ENCODE measurements at regions not wholly inside any gene's neighbourhood (a gene's known extent, or its start where the extent isn't known, plus 50 kb on each side); places are given as distances from the start of the nearest gene placed in this dataset.

DNA sequence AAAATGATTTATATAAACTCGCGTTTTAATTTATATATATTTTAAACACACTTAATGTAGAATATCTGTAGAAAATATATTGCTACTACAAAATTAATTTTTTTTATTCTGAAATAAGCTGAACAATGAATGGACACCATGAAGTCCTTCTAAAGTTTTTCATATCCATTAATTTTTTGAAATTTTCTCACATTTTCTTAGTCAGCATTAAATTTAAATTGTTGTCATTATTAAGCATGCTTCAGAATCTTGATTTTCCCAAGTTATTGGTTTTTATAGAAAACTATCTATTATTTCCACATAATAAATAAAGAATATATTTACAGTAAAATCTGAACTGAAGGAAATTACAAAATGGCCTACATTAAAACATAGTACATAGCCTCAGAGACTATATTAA is 1314.9 kb upstream of the CDH6 start:
- no peaks in the 10 kb centered on the region for H3K36me3 ChIP-seq
- H3K4me1 ChIP-seq, result no peaks in the 10 kb centered on the region
- no peaks in the 10 kb centered on the region for H3K27me3 ChIP-seq (ENCODE audit: low read depth)
- no peak overlapping the region for H3K27ac ChIP-seq
- no peak for DNase-seq
- ATAC-seq, result no peak
- TF ChIP-seq, protein P1, sequence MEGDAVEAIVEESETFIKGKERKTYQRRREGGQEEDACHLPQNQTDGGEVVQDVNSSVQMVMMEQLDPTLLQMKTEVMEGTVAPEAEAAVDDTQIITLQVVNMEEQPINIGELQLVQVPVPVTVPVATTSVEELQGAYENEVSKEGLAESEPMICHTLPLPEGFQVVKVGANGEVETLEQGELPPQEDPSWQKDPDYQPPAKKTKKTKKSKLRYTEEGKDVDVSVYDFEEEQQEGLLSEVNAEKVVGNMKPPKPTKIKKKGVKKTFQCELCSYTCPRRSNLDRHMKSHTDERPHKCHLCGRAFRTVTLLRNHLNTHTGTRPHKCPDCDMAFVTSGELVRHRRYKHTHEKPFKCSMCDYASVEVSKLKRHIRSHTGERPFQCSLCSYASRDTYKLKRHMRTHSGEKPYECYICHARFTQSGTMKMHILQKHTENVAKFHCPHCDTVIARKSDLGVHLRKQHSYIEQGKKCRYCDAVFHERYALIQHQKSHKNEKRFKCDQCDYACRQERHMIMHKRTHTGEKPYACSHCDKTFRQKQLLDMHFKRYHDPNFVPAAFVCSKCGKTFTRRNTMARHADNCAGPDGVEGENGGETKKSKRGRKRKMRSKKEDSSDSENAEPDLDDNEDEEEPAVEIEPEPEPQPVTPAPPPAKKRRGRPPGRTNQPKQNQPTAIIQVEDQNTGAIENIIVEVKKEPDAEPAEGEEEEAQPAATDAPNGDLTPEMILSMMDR (IDR thresholded peaks at IDR 0.05), result no peak
- H3K9me3 ChIP-seq, result no peaks in the 10 kb centered on the region
- intact Hi-C loops (cut with DNase I), result no loop called here
- no peak overlapping the region for H3K4me3 ChIP-seq

DNA sequence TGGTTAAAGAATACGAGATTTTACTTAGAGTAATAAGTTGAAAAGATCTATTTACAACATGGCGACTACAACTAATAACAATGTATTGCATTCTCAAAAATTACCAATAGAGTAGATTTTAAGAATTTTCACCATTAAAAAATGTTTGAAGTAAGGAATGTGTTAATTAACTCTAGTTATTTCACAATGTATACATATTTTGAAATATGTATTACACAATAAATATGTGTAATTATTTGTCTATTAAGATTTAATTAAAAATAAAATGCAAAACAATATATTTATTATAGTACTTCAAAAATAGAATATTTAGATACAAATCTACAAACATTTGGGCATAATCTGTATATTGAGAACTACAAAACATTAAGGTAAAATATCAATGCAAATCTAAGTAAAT is 1326.3 kb upstream of the CDH6 start:
- no peak overlapping the region for H3K4me3 ChIP-seq
- H3K36me3 ChIP-seq, result no peaks in the 10 kb centered on the region
- ATAC-seq, result no peak
- no peaks in the 10 kb centered on the region for H3K4me1 ChIP-seq
- no peaks in the 10 kb centered on the region for H3K27me3 ChIP-seq (ENCODE audit: low read depth)
- H3K9me3 ChIP-seq, result no peaks in the 10 kb centered on the region
- no peak for DNase-seq
- intact Hi-C loops (cut with DNase I), result no loop called here
- no peak overlapping the region for H3K27ac ChIP-seq
- TF ChIP-seq, protein P1 (IDR thresholded peaks at IDR 0.05), result no peak

DNA sequence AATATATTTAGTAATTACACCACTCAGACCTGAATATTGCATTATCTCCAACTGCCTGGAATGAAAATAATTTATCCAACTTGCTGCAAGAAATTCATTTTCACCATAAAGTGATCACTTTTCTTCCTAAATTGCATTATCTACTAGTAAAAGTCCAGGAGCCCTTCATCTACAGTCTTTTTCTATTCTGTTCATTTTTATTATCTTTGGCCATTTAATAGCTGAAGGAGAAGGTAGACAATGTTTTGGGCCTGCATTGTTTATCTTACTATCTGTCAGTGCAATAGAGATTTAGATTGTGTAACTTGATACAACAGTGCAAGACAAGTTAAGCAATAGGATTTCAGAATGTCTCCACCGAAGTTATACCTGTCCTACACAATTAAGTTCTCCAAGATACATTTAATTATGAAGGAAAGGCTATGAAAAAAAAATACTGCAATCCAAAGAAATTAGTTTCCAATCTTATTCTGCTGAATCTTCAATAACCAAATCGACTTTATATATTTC is 1339.7 kb upstream of the CDH6 start:
- Histone ChIP-seq H3K9me3 (no peaks in the 10 kb centered on the region), H3K4me1 (no peaks in the 10 kb centered on the region), H3K36me3 (no peaks in the 10 kb centered on the region), H3K4me3 (no peak overlapping the region), H3K27ac (no peak overlapping the region), H3K27me3 (ENCODE audit: low read depth) (no peaks in the 10 kb centered on the region)
- intact Hi-C loops (cut with DNase I), result no loop called here
- ATAC-seq, result no peak
- TF ChIP-seq, protein P1 (IDR thresholded peaks at IDR 0.05), result no peak
- DNase-seq, result no peak

DNA sequence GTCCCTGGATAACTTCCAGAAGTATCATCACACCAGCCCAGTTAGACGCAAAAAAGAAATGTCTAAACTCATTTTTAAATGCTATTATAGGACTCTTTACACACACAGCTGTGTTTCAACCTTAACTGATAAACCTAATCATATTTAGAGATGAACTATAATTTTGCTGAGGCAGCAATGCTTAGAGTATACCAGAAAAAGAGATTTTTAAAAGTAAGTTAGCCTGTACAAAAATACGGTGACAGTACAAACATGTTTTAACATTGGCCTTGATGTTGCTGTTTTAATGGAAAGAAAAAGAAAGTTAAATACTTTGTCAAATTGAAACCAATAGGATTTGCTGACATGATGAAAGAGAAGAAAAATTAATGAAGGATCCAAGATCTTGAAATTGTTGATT is 1341.2 kb upstream of the CDH6 start:
- TF ChIP-seq, protein P1 (IDR thresholded peaks at IDR 0.05), result no peak
- Histone ChIP-seq H3K27ac (no peak overlapping the region), H3K4me3 (no peak overlapping the region), H3K36me3 (no peaks in the 10 kb centered on the region), H3K4me1 (no peaks in the 10 kb centered on the region), H3K9me3 (no peaks in the 10 kb centered on the region), H3K27me3 (ENCODE audit: low read depth) (no peaks in the 10 kb centered on the region)
- DNase-seq (no peak), ATAC-seq (no peak)
- intact Hi-C loops (cut with DNase I), result no loop called here

DNA sequence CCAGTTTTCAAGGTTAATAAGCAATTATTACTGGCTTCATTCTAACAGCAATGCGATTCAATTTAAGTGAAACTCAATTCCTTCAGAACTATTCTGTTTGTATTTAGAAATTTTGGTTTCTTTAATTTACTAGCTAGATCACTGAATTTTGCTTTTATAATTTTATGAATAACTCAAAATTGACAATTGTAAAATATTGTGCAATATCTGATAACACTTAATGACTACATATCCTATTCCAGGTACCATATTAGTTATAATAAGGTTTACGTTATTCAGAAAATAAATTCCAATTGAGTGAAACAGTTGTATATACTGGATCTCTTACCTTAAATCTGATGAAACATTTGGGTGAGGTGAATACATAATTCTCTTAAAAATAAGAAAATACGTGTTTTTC is 1348.3 kb upstream of the CDH6 start:
- Histone ChIP-seq H3K4me3 (no peak overlapping the region), H3K36me3 (no peaks in the 10 kb centered on the region), H3K27ac (no peak overlapping the region), H3K27me3 (ENCODE audit: low read depth) (no peaks in the 10 kb centered on the region), H3K4me1 (no peaks in the 10 kb centered on the region), H3K9me3 (no peaks in the 10 kb centered on the region)
- no peak for DNase-seq
- ATAC-seq, result no peak
- intact Hi-C loops (cut with DNase I), result no loop called here
- TF ChIP-seq, protein P1 (IDR thresholded peaks at IDR 0.05), result no peak

DNA sequence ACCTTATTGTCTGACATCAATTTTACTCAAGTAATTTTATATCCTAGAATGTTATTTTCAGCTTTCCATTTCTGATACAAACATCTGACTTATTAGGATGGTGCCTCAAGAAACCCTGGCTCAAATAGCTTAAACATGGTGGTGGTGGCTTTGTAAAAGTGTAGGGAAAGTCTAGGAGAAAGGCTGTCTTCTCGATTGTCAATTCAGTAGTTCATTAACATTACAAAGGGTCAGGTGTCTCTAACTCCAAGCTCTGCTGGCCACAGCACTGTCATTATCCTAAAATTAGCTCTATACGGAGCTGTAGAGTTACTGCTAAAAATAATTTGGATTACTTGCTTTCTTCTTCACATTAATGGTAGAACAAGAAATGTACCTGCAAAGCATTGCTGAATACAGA is 1360.1 kb upstream of the CDH6 start:
- H3K36me3 ChIP-seq, result no peaks in the 10 kb centered on the region
- no peaks in the 10 kb centered on the region for H3K27me3 ChIP-seq (ENCODE audit: low read depth)
- no peaks in the 10 kb centered on the region for H3K4me1 ChIP-seq
- DNase-seq (no peak), ATAC-seq (no peak)
- intact Hi-C loops (cut with DNase I), result no loop called here
- H3K9me3 ChIP-seq, result no peaks in the 10 kb centered on the region
- no peak overlapping the region for H3K4me3 ChIP-seq
- TF ChIP-seq, protein P1 (IDR thresholded peaks at IDR 0.05), result no peak
- H3K27ac ChIP-seq, result no peak overlapping the region
